ENCODE measurements at regions not wholly inside any gene's neighbourhood (a gene's known extent, or its start where the extent isn't known, plus 50 kb on each side); places are given as distances from the start of the nearest gene placed in this dataset.

- DNase-seq (ENCODE audit: extremely low read depth, low read depth): no peak
- TF ChIP-seq CTCF (IDR thresholded peaks at IDR 0.05; ENCODE audit: low read depth, low read length): no peak
Observed at GRCh38 chr14:22513066-22513812, 75.8 kb downstream of the DAD1 start.

- TF ChIP-seq CTCF (IDR thresholded peaks at IDR 0.05; ENCODE audit: low read depth, low read length): no peak
- no peak for DNase-seq (ENCODE audit: extremely low read depth, low read depth)
Observed at GRCh38 chr14:22512106-22512814, 76.8 kb downstream of the DAD1 start.

- DNase-seq (ENCODE audit: extremely low read depth, low read depth): no peak
- TF ChIP-seq CTCF (IDR thresholded peaks at IDR 0.05; ENCODE audit: low read depth, low read length): no peak
Observed at GRCh38 chr14:22510527-22511110, 78.4 kb downstream of the DAD1 start.

GRCh38 chr14:22509751-22510300, 79.2 kb downstream of the DAD1 start:
- no peak for DNase-seq (ENCODE audit: extremely low read depth, low read depth)
- no peak for TF ChIP-seq CTCF (IDR thresholded peaks at IDR 0.05; ENCODE audit: low read depth, low read length)

- DNase-seq (ENCODE audit: extremely low read depth, low read depth): no peak
- no peak for TF ChIP-seq CTCF (IDR thresholded peaks at IDR 0.05; ENCODE audit: low read depth, low read length)
Observed at GRCh38 chr14:22509036-22509709, 79.9 kb downstream of the DAD1 start.

GRCh38 chr14:22508662-22509035, 80.4 kb downstream of the DAD1 start:
- no peak for TF ChIP-seq CTCF (IDR thresholded peaks at IDR 0.05; ENCODE audit: low read depth, low read length)
- no peak for DNase-seq (ENCODE audit: extremely low read depth, low read depth)

Data from AG09319 (cell line).